ENCODE measurements at regions not wholly inside any gene's neighbourhood (a gene's known extent, or its start where the extent isn't known, plus 50 kb on each side); places are given as distances from the start of the nearest gene placed in this dataset.

DNA sequence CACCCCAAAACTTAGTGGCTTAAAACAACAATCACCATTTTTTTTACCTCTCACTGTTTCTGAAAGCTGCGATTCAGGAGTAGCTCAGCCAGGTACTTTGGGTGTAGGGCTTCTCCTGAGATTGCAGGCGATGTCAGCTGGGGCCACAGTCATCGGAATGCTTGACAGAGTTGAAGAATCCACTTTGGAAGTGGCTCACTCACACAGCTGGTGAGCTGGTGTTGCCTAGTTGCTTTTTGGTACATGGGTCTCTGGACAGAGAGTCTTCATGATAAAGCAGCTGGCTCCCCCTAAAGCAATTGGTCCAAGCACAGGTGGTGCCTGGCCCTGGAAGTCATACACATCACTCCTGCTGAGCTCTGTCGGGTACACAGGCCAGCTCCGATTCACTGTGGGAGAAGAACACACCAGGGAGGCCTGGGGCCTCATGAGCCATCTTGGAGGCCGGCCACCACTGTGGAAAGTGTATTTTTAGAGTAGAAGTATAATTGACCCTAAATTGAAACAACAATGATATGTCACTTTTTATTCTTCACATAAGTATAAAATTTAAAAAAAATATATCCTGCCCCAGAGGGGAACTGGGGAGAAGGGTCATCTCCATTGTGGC lies 75.2 kb upstream of the GALNT2 start:
- TF ChIP-seq, protein P1, sequence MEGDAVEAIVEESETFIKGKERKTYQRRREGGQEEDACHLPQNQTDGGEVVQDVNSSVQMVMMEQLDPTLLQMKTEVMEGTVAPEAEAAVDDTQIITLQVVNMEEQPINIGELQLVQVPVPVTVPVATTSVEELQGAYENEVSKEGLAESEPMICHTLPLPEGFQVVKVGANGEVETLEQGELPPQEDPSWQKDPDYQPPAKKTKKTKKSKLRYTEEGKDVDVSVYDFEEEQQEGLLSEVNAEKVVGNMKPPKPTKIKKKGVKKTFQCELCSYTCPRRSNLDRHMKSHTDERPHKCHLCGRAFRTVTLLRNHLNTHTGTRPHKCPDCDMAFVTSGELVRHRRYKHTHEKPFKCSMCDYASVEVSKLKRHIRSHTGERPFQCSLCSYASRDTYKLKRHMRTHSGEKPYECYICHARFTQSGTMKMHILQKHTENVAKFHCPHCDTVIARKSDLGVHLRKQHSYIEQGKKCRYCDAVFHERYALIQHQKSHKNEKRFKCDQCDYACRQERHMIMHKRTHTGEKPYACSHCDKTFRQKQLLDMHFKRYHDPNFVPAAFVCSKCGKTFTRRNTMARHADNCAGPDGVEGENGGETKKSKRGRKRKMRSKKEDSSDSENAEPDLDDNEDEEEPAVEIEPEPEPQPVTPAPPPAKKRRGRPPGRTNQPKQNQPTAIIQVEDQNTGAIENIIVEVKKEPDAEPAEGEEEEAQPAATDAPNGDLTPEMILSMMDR (conservative IDR thresholded peaks at IDR 0.05), result no peak
- TF ChIP-seq ZFX (IDR thresholded peaks at IDR 0.05), result no peak
- H3K27ac ChIP-seq, result no peak overlapping the region

DNA sequence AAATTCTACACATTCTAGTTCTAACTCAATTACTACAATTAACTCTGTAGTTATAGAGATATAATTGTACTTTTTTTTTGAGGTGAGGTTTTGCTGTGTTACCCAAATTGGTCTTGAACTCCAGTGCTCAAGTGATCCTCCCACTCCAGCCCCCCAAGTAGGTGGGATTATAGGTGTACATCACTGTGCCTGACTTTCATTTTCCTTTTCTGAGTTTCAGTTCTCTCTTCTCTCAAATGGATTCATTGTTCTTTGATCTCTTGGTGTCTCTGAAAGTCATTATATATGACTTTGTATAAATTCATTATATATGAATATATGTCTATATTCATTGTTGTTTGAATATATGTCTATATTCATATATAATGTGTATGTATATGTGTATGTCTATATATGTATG lies 74.0 kb upstream of the GALNT2 start:
- H3K27ac ChIP-seq, result no peak overlapping the region
- TF ChIP-seq, protein P1 (conservative IDR thresholded peaks at IDR 0.05), result no peak
- TF ChIP-seq ZFX (IDR thresholded peaks at IDR 0.05), result no peak

DNA sequence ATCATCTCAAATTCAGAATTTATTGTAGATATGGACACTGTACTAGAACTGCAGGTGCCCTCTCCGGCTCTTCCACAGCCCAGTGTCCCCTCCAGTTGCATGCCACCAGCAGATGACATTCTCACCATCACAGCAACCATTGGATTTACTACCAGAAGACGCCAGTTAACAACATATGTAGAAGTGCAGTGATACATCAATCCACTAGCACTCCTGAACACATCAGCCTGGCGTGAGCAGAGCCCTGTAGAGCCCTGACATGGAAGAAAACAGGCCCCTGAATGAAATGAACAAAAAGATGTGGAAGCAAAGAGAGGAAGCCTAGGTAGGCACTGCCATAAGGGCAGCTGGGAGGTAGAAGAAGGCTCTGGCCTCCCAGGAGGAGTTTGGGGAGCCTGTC lies 73.1 kb upstream of the GALNT2 start:
- H3K27ac ChIP-seq, result no peak overlapping the region
- TF ChIP-seq ZFX (IDR thresholded peaks at IDR 0.05), result no peak
- TF ChIP-seq, protein P1 (conservative IDR thresholded peaks at IDR 0.05), result no peak

DNA sequence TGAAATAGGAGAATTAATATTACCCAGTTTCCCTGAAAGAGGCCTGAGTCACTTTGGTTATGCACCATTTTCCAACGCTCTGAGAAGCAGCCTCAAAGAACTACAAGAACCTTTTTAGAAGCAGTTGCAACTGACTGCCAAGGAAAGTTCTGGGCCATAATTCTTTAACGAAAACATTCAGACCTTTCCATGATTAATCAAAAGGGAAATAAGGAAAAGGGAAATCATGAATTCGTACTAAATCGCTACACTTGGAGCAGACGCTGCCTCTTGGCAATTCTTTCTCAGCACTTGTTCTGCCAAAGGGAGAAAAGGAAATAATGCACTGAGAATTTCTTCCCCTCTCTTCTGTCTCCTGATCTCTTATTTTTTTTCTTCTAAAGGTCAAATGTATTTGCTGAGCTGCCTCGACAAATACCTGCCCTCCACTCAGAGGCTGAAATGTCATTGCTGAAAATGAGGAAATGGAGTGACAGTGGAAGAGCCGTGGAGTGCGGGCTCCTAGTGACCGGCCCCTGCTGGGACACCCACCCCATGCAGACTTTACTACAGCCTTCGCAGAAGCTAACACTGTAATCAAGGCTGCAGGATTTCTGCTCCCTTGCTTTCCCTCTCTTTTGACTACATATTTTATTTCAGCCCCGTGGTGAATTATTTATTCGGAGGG lies 67.9 kb upstream of the GALNT2 start:
- TF ChIP-seq, protein P1 (conservative IDR thresholded peaks at IDR 0.05), result no peak
- no peak for TF ChIP-seq ZFX (IDR thresholded peaks at IDR 0.05)
- H3K27ac ChIP-seq, result no peak overlapping the region

DNA sequence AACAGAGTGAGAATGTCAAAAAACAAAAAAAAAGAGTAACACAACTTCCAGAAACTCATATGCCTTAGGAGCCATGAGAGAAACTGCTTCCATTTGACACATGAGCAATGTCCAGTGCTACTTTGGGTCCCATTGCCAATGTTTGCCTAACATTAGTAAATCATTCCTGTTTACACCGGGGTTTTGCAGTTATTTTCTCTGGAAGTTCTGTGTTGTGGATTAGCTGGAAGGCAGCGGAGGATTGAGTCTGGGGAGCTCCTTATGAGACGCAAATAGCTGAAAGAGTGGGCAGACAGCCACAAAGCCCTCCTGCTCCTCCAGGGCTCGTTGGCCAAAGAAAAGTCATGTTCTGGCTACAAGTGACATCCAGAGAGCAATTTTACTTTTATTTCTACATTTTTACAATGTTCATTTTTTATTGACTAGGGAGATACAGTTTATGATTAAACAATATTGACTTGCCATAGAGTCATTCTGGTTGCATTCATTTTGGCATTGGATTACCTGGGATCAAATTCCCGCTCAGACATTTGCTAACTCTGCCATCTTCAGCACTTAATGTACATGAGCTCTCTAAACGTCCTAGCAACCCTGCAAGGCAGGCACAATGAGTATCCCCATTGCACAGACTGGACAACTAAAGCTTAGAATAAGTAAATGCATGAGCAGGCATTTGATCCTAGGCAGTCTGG lies 66.4 kb upstream of the GALNT2 start:
- no peak overlapping the region for H3K27ac ChIP-seq
- TF ChIP-seq, protein P1 (conservative IDR thresholded peaks at IDR 0.05), result no peak
- no peak for TF ChIP-seq ZFX (IDR thresholded peaks at IDR 0.05)

DNA sequence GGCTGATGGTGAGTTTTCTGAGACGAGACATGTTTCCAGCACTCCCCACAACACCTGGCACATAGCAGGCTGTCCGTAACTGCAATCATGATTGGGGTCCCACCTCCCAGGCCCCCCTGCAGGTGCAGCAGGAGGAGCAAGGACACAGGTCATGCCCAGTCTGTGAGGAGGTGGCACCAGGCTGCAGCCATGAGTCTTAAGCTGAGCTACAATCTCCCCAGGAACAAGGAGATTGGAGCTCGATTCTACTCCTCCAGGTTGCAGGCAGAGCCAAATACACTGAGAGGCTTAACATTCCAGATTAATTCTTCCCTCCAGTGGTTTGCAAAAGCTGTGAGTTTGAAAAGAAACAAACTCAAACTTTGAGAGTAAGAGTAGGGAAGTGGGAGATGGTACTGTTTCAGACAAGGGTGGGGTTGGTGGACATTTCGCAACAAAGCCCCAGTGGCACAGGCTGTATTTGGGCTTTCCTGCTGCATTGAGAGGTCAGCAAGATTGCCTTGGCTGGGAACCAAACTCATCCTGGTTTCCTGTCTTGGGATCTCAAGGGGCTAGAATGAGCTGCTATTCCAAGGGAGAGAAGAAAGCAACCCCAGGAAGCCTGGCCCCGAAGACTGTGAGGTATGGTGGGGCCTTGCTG lies 64.8 kb upstream of the GALNT2 start:
- H3K27ac ChIP-seq, result no peak overlapping the region
- TF ChIP-seq ZFX (IDR thresholded peaks at IDR 0.05), result no peak
- TF ChIP-seq, protein P1 (conservative IDR thresholded peaks at IDR 0.05), result no peak

DNA sequence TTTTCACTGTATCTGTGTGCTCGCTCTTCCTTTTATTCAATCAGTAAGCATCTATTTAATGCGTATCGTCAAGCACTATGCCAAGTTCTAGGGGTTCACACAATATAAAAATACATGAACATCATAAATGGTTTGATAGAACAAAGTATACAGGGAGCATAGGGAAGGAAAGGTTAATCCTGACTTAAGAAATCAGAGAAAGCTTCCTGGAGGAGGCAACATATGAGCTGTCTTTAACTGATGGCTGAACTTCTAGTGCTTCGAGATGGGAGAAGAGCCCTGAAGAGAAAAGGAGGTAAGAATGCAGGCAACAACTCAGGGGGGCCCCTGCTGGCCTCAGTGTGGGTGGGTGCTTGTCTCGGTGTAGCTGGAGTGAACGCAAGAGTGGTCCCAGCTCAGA lies 63.6 kb upstream of the GALNT2 start:
- no peak overlapping the region for H3K27ac ChIP-seq
- TF ChIP-seq, protein P1 (conservative IDR thresholded peaks at IDR 0.05), result no peak
- TF ChIP-seq ZFX (IDR thresholded peaks at IDR 0.05), result no peak
